K562 (cell line): ENCODE measurements at regions not wholly inside any gene's neighbourhood (a gene's known extent, or its start where the extent isn't known, plus 50 kb on each side); places are given as distances from the start of the nearest gene placed in this dataset.

Experiments
- ATAC-seq: fragments of 200-7000 bp; cut with Tn5 transposase; 3 replicates; pipeline ENCODE4 v1.9.1; 2020; ENCODE audit warnings: moderate library complexity
- BruUV-seq: library from RNA; stranded (reverse); fragments of 400-500 nt; replicated peaks from 2 replicates; lab custom pipeline; 2021; lab: Mats Ljungman, UMichigan
- CTCF ChIA-PET: fragments of 300-600 bp; formaldehyde crosslinking; extraction: SDS; loops from one replicate; lab custom pipeline; 2021; ENCODE audit warnings: low intra/inter-chr PET ratio; lab: Yijun Ruan, JAX
- POLR2A ChIA-PET: fragments of 300-600, 350-650 bp; sonication (Branson Sonifier 250); formaldehyde crosslinking; extraction: SDS; loops from one replicate; lab custom pipeline; 2021; ENCODE audit warnings: antibody characterized with exemption, inconsistent platforms; lab: Yijun Ruan, JAX
- DNase-seq, 4 experiments: peaks; one replicate each; pipeline versions ENCODE4 v3.0.0 to v3.0.0-alpha.2; 2011 to 2018; ENCODE audit warnings: low spot score in 3 of 4, mixed read lengths in 3 of 4; ENCODE audit errors: extremely low read depth in 1 of 4
- FAIRE-seq: peaks from 2 replicates; lab custom pipeline; 2011; peaks lifted over from hg19 to GRCh38; lab: Jason Lieb, UNC
- H2AFZ ChIP-seq: 2 replicates; pipeline ENCODE4 v1.6.0; 2011; ENCODE audit warnings: low read depth, low read length, control low read depth, inconsistent platforms
- H3K27ac ChIP-seq: fragments of 200-600 bp; 3 replicates; pipeline ENCODE4 v1.8.0; 2011; ENCODE audit warnings: low read depth, mild to moderate bottlenecking, control low read depth, inconsistent platforms, low read length, moderate library complexity, mixed read lengths; ENCODE audit errors: extremely low read depth
- H3K27me3 ChIP-seq, 2 experiments: fragments of 300-600 bp in 1 of 2; 2 replicates in 1 of 2; 3 replicates in 1 of 2; pipeline versions ENCODE4 v1.6.0 to v1.8.0; 2011; ENCODE audit warnings: inconsistent platforms in 2 of 2, low read length in 2 of 2, mild to moderate bottlenecking in 1 of 2, mixed read lengths in 1 of 2, moderate library complexity in 1 of 2; ENCODE audit not compliant: control insufficient read depth in 2 of 2, insufficient read depth in 2 of 2
- H3K36me3 ChIP-seq: fragments of 300-600 bp; 3 replicates; pipeline ENCODE4 v1.8.0; 2011; ENCODE audit warnings: mild to moderate bottlenecking, low read length, inconsistent platforms; ENCODE audit not compliant: control insufficient read depth, insufficient read depth
- H3K4me1 ChIP-seq, 2 experiments: fragments of 200-600 bp in 1 of 2; replicated peaks in 1 of 2; 2 replicates in 1 of 2; 3 replicates in 1 of 2; pipeline versions ENCODE4 v1.5.1 to v1.8.0; 2011; ENCODE audit warnings: inconsistent platforms in 2 of 2, low read length in 2 of 2, mild to moderate bottlenecking in 1 of 2, mixed read lengths in 1 of 2, moderate library complexity in 1 of 2; ENCODE audit not compliant: control insufficient read depth in 2 of 2, insufficient read depth in 2 of 2
- H3K4me2 ChIP-seq: 2 replicates; pipeline ENCODE4 v1.6.1; 2011; ENCODE audit warnings: low read length, control low read depth, inconsistent platforms, mixed read lengths; ENCODE audit not compliant: insufficient read depth
- H3K4me3 ChIP-seq: fragments of 200-600 bp; sonication (generic), shearing (Covaris generic); 2 replicates; pipeline ENCODE4 v1.5.1; 2016; ENCODE audit warnings: control low read depth, inconsistent platforms
- H3K79me2 ChIP-seq: fragments of 200-600 bp; 3 replicates; pipeline ENCODE4 v1.8.0; 2011; ENCODE audit warnings: low read length, inconsistent platforms; ENCODE audit not compliant: control insufficient read depth, insufficient read depth
- H3K9ac ChIP-seq, 2 experiments: 2 replicates each; pipeline versions ENCODE4 v1.6.0 to v1.6.1; 2011; ENCODE audit warnings: low read depth in 2 of 2, low read length in 2 of 2, control low read depth in 1 of 2, inconsistent platforms in 1 of 2, mild to moderate bottlenecking in 1 of 2, mixed read lengths in 1 of 2; ENCODE audit not compliant: insufficient read depth in 1 of 2
- H3K9me1 ChIP-seq: one replicate; pipeline ENCODE4 v1.6.0; 2011; ENCODE audit warnings: inconsistent platforms, mild to moderate bottlenecking, low read length, moderate library complexity; ENCODE audit not compliant: control insufficient read depth, insufficient read depth
- H3K9me3 ChIP-seq: replicated peaks from 2 replicates; pipeline ENCODE4 v1.5.1; 2011; ENCODE audit warnings: low read depth, low read length, inconsistent platforms; ENCODE audit not compliant: control insufficient read depth, insufficient read depth
- H4K20me1 ChIP-seq: replicated peaks from 2 replicates; pipeline ENCODE4 v1.6.1; 2011; ENCODE audit warnings: low read length, inconsistent platforms, mixed read lengths; ENCODE audit not compliant: control insufficient read depth, insufficient read depth
- DNMT1 ChIP-seq: fragments of 450-650 bp; IDR thresholded peaks from 2 replicates; pipeline ENCODE4 v1.6.1; 2016; ENCODE audit warnings: antibody characterized with exemption, mild to moderate bottlenecking
- ELF1 ChIP-seq: fragments of 200-800 bp; sonication (Bioruptor generic); IDR thresholded peaks from 2 replicates; pipeline ENCODE4 v1.6.1; 2016; ENCODE audit warnings: missing genetic modification characterization, missing compliant biosample characterization
- ESRRA ChIP-seq: fragments of 450-650 bp; IDR thresholded peaks from 2 replicates; pipeline ENCODE4 v1.6.1; 2014; ENCODE audit warnings: low read depth, mild to moderate bottlenecking, moderate library complexity, borderline replicate concordance
- HEY1 ChIP-seq: fragments of 250-450 bp; sonication (Bioruptor Pico); IDR thresholded peaks from 2 replicates; pipeline ENCODE4 v1.5.0; 2020; ENCODE audit warnings: mild to moderate bottlenecking, moderate library complexity, borderline replicate concordance
- HMGN3 ChIP-seq: IDR thresholded peaks from 2 replicates; pipeline ENCODE4 v1.6.1; 2011; ENCODE audit warnings: borderline replicate concordance, low read depth, mild to moderate bottlenecking, mixed read lengths, low read length; ENCODE audit not compliant: insufficient read length; ENCODE audit errors: extremely low read depth
- JUNB ChIP-seq: fragments of 450-650 bp; formaldehyde crosslinking; conservative IDR thresholded peaks from 2 replicates; pipeline ENCODE4 v1.4.0; 2020; ENCODE audit warnings: mild to moderate bottlenecking
- KDM1A ChIP-seq, 2 experiments: fragments of 450-650 bp; IDR thresholded peaks; 2 replicates each; pipeline ENCODE4 v1.6.1; 2016; ENCODE audit warnings: mild to moderate bottlenecking in 2 of 2
- MAZ ChIP-seq, 2 experiments: fragments of 450-650 bp in 1 of 2; sonication (generic) in 1 of 2; formaldehyde crosslinking; IDR thresholded peaks in 1 of 2; conservative IDR thresholded peaks in 1 of 2; 2 replicates each; pipeline versions ENCODE4 v1.4.0 to v1.5.0; 2020; ENCODE audit warnings: mild to moderate bottlenecking in 1 of 2, missing genetic modification reagents in 1 of 2
- MECOM ChIP-seq: fragments of 250-450 bp; sonication (Bioruptor Pico); IDR thresholded peaks from 2 replicates; pipeline ENCODE4 v1.8.0; 2022; ENCODE audit warnings: inconsistent platforms
- ZNF232 ChIP-seq: sonication (generic); formaldehyde crosslinking; IDR thresholded peaks from 2 replicates; pipeline ENCODE4 v1.8.0; 2022; ENCODE audit warnings: mild to moderate bottlenecking, missing genetic modification reagents
- WGBS: fragments of 100-300 bp; shearing (Covaris generic); methylation state at CpG from one replicate; pipeline ENCODE4 v1.1.6; 2016; ENCODE audit warnings: low coverage, mixed read lengths; ENCODE audit not compliant: insufficient coverage; ENCODE audit errors: missing lambda C conversion rate; 5-methylcytosine and 5-hydroxymethylcytosine counted together
- in situ Hi-C: fragments of 300-500 bp; cut with MboI; formaldehyde crosslinking; loops from 4 replicates; pipeline ENCODE4 v1.15.0; 2018; ENCODE audit warnings: inconsistent platforms, mixed read lengths
- intact Hi-C: fragments of 100-400 bp; cut with micrococcal nuclease; formaldehyde crosslinking; loops from 2 replicates; pipeline ENCODE4 v1.14.2; 2022
- TF ChIP-seq, protein P1 (sequence below), 2 experiments: fragments of 150-350 bp in 1 of 2; IDR thresholded peaks; 2 replicates each; pipeline ENCODE4 v1.6.1; 2012 to 2016; ENCODE audit warnings: low read depth in 2 of 2, low read length in 2 of 2, mild to moderate bottlenecking in 1 of 2, moderate library complexity in 1 of 2

DNA sequence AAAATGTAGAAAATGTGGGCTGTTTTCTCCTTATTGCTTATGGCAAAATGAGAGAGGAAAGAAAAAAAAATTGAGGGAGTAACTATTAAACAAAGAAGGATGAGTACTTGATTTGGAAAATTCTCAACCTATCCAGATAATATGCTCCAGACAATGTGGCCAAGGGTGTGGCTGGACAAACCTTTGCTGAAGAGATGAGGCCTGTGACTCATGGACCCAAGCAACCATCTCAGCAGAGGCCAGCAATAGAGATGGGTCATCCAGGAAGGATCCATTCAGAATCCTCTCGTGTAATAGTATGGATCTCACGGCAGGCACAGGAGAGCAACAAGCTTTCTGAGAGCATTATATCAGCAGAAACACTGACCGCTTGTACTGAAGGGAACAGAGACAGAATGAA lies 120.3 kb upstream of the CELF2 start:
- Histone ChIP-seq H2AFZ (no peak overlapping the region), H3K9ac (no peak overlapping the region), H4K20me1 (no peaks in the 10 kb centered on the region), H3K4me1 (no peaks in the 10 kb centered on the region), H3K27me3 (no peaks in the 10 kb centered on the region), H3K27ac (no peak overlapping the region), H3K79me2 (no peaks in the 10 kb centered on the region), H3K9me1 (no peaks in the 10 kb centered on the region), H3K9me3 (no peaks in the 10 kb centered on the region), H3K4me3 (no peak overlapping the region), H3K4me2 (no peak overlapping the region), H3K36me3 (no peaks in the 10 kb centered on the region)
- BruUV-seq = no TSS peak
- ChIA-PET CTCF (no interaction called here), POLR2A (no interaction called here)
- intact Hi-C loops (no loop called here), in situ Hi-C loops (no loop called here)
- no peak for DNase-seq
- FAIRE-seq = no peak
- no peak for TF ChIP-seq ZNF232
- TF ChIP-seq ESRRA = no peak
- TF ChIP-seq MAZ (CRISPR knock-in tag; conservative IDR thresholded peaks at IDR 0.05 in 1 of 2, IDR thresholded peaks at IDR 0.05 in 1 of 2) = no peak
- no peak for TF ChIP-seq HMGN3
- no peak for TF ChIP-seq JUNB
- TF ChIP-seq HEY1 = no peak
- TF ChIP-seq ELF1 (tag) = no peak
- TF ChIP-seq, protein P1, sequence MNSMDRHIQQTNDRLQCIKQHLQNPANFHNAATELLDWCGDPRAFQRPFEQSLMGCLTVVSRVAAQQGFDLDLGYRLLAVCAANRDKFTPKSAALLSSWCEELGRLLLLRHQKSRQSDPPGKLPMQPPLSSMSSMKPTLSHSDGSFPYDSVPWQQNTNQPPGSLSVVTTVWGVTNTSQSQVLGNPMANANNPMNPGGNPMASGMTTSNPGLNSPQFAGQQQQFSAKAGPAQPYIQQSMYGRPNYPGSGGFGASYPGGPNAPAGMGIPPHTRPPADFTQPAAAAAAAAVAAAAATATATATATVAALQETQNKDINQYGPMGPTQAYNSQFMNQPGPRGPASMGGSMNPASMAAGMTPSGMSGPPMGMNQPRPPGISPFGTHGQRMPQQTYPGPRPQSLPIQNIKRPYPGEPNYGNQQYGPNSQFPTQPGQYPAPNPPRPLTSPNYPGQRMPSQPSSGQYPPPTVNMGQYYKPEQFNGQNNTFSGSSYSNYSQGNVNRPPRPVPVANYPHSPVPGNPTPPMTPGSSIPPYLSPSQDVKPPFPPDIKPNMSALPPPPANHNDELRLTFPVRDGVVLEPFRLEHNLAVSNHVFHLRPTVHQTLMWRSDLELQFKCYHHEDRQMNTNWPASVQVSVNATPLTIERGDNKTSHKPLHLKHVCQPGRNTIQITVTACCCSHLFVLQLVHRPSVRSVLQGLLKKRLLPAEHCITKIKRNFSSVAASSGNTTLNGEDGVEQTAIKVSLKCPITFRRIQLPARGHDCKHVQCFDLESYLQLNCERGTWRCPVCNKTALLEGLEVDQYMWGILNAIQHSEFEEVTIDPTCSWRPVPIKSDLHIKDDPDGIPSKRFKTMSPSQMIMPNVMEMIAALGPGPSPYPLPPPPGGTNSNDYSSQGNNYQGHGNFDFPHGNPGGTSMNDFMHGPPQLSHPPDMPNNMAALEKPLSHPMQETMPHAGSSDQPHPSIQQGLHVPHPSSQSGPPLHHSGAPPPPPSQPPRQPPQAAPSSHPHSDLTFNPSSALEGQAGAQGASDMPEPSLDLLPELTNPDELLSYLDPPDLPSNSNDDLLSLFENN (IDR thresholded peaks at IDR 0.05; ENCODE audit: low read depth in 2 of 2, low read length in 2 of 2) = no peak
- TF ChIP-seq KDM1A (IDR thresholded peaks at IDR 0.05) = no peak
- TF ChIP-seq MECOM (CRISPR knock-in tag) = no peak
- TF ChIP-seq DNMT1 = no peak
- no peak for ATAC-seq
- 3% methylated on average over 3 of the region's 3 CpGs for WGBS
